ENCODE measurements at regions not wholly inside any gene's neighbourhood (a gene's known extent, or its start where the extent isn't known, plus 50 kb on each side); places are given as distances from the start of the nearest gene placed in this dataset.
"Not testable (repeated sequence)": the region's sequence is repeated elsewhere in the genome, so short reads cannot be mapped to it uniquely, and the experiment has no call there.

DNA sequence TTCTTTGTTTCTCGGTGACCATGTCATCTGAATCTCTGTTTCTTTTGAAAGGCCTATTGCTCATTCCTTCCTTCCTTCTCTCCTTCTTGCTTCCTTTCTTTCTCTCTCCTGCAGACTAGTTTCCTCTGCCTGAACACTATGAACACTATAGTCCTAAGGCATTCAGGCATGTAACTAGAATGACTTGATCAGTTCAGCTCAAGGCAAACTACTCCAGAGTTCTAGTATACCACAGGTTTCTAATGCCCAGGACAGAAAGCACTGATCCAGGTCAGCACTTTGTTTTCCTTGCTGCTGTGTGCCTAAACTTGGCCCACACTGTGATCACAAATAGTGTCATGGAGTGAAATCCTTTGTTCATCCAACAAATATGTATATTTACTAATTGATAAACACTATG is 324.1 kb upstream of the GJE1 start:
- no peak overlapping the region for H3K4me3 ChIP-seq (ENCODE audit: low read depth, low read length)
- no peak for DNase-seq (ENCODE audit: low read depth)
- peaks cover 2% of the 10 kb centered on the region for H3K27me3 ChIP-seq (ENCODE audit: control insufficient read depth, insufficient read depth, low read length)
- H3K36me3 ChIP-seq (ENCODE audit: control insufficient read depth, insufficient read depth, low read length) = no peaks in the 10 kb centered on the region
- TF ChIP-seq, protein P1, sequence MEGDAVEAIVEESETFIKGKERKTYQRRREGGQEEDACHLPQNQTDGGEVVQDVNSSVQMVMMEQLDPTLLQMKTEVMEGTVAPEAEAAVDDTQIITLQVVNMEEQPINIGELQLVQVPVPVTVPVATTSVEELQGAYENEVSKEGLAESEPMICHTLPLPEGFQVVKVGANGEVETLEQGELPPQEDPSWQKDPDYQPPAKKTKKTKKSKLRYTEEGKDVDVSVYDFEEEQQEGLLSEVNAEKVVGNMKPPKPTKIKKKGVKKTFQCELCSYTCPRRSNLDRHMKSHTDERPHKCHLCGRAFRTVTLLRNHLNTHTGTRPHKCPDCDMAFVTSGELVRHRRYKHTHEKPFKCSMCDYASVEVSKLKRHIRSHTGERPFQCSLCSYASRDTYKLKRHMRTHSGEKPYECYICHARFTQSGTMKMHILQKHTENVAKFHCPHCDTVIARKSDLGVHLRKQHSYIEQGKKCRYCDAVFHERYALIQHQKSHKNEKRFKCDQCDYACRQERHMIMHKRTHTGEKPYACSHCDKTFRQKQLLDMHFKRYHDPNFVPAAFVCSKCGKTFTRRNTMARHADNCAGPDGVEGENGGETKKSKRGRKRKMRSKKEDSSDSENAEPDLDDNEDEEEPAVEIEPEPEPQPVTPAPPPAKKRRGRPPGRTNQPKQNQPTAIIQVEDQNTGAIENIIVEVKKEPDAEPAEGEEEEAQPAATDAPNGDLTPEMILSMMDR (IDR thresholded peaks at IDR 0.05; ENCODE audit: insufficient read depth, low read length, severe bottlenecking) = no peak
- no peak for FAIRE-seq

DNA sequence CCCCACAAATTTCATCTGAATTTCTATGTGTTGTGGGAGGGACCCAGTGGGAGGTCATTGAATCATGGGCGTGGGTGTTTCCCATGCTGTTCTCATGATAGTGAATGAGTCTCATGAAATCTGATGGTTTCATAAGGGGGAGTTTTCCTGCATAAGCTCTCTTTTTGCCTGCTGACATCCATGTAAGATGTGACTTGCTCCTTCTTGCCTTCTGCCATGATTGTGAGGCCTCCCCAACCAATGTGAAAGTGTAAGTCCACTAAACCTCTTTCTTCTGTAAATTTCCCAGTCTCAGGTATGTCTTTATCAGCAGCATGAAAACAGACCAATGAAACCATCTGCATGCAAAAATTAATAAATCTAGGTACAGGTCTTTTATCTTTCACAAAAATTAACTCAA is 331.8 kb upstream of the GJE1 start:
- not testable (repeated sequence) for H3K4me3 ChIP-seq (ENCODE audit: low read depth, low read length); H3K27me3 ChIP-seq (ENCODE audit: control insufficient read depth, insufficient read depth, low read length); DNase-seq (ENCODE audit: low read depth); H3K36me3 ChIP-seq (ENCODE audit: control insufficient read depth, insufficient read depth, low read length); FAIRE-seq

DNA sequence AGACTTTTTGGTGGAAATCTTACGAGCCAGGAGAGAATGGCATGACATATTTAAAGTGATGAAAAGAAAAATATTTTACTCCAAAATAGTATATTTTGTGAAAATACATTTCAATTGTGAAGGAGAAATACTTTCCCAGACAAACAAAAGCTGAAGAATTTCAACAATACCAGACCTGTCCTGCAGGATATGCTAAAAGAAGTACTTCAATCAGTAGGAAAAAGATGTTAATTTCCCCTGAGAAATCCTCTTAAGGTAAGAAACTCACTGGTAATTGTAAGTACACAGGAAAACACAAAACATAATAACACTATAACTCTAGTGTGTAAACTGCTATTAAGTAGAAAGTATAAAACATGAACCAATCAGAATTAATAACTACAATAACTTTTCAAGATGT is 341.8 kb upstream of the GJE1 start:
- DNase-seq (ENCODE audit: low read depth) = no peak
- no peak for FAIRE-seq
- TF ChIP-seq, protein P1 (IDR thresholded peaks at IDR 0.05; ENCODE audit: insufficient read depth, low read length, severe bottlenecking) = no peak
- Histone ChIP-seq H3K27me3 (ENCODE audit: control insufficient read depth, insufficient read depth, low read length) (no peaks in the 10 kb centered on the region), H3K36me3 (ENCODE audit: control insufficient read depth, insufficient read depth, low read length) (no peaks in the 10 kb centered on the region), H3K4me3 (ENCODE audit: low read depth, low read length) (no peak overlapping the region)

DNA sequence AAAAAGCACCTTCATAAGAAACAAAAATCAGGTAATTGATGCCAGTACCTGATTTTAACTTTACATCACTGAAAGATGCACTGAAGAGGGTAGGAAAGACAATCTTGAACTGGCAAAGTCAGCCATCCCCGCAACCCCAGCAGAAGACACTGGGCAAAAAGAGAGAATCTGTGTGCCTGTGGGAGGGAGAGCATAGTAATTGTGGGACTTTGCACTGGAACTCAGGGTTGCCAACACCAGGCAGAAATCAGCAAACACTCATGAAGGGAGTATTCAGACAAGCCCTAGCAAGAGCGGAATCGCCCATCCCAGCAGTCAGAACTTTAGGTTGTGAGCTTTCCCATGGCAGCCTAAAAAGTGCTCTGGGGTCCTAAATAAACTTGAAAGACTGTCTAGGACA is 344.6 kb upstream of the GJE1 start:
- peak; percentile 27 for DNase-seq (ENCODE audit: low read depth)
- Histone ChIP-seq H3K27me3 (ENCODE audit: control insufficient read depth, insufficient read depth, low read length) (no peaks in the 10 kb centered on the region), H3K36me3 (ENCODE audit: control insufficient read depth, insufficient read depth, low read length) (no peaks in the 10 kb centered on the region), H3K4me3 (ENCODE audit: low read depth, low read length) (no peak overlapping the region)
- FAIRE-seq = no peak
- TF ChIP-seq, protein P1 (IDR thresholded peaks at IDR 0.05; ENCODE audit: insufficient read depth, low read length, severe bottlenecking) = no peak

DNA sequence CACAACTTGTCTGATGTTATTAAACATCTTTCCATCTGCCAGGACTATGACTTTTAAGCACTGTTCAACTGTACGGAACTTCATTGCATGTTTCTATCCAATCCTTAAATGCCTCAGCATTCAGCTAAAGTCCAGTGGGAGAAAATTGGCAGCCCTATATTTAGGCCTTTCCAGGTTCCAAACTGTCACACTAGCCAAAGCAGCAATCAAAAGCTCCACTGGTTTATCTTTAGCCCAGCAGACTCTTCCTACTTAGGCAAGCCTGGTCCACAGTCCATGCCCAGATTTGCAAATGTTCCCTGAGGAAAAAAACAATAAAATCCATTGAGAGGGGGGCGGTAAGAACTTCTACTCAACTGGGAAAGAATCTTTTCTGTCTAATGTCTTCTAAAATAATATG is 349.1 kb upstream of the GJE1 start:
- Histone ChIP-seq H3K36me3 (ENCODE audit: control insufficient read depth, insufficient read depth, low read length) (no peaks in the 10 kb centered on the region), H3K4me3 (ENCODE audit: low read depth, low read length) (no peak overlapping the region), H3K27me3 (ENCODE audit: control insufficient read depth, insufficient read depth, low read length) (no peaks in the 10 kb centered on the region)
- FAIRE-seq = peak; percentile 32
- DNase-seq (ENCODE audit: low read depth) = no peak
- TF ChIP-seq, protein P1 (IDR thresholded peaks at IDR 0.05; ENCODE audit: insufficient read depth, low read length, severe bottlenecking) = no peak

DNA sequence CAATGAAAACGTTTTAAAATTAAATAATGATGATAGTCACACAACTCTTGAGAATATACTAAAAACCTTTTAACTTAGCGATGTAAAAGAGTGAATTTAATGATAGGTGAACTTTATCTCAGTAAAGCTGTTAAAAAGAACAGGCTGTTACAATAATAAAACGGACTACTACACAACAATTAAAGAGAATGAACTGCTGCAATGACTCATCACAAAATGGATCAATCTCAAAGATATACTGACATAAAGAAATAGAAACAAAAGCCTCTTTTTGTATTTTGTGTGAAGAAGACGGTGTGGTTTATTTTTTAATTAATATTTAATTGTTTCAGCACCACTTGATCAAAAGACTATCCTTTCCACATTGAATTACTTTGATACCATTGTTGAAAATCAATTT is 352.4 kb upstream of the GJE1 start:
- no peaks in the 10 kb centered on the region for H3K27me3 ChIP-seq (ENCODE audit: control insufficient read depth, insufficient read depth, low read length)
- FAIRE-seq = no peak
- TF ChIP-seq, protein P1 (IDR thresholded peaks at IDR 0.05; ENCODE audit: insufficient read depth, low read length, severe bottlenecking) = no peak

More for the DNA sequence above, 352.4 kb upstream of the GJE1 start:
- H3K4me3 ChIP-seq (ENCODE audit: low read depth, low read length) = no peak overlapping the region
- no peaks in the 10 kb centered on the region for H3K36me3 ChIP-seq (ENCODE audit: control insufficient read depth, insufficient read depth, low read length)
- DNase-seq (ENCODE audit: low read depth) = no peak

Data from bronchial epithelial cell (primary cell).